GM12878 (cell line): ENCODE measurements at regions not wholly inside any gene's neighbourhood (a gene's known extent, or its start where the extent isn't known, plus 50 kb on each side); places are given as distances from the start of the nearest gene placed in this dataset.

ENCODE experiments used
- ATAC-seq: fragments of 200-7000 bp; cut with Tn5 transposase; 3 replicates; pipeline ENCODE4 v1.9.1; 2020; ENCODE audit warnings: mild to moderate bottlenecking, moderate library complexity
- BruUV-seq: library from RNA; stranded (reverse); fragments of 400-500 nt; replicated peaks from 2 replicates; lab custom pipeline; 2021; lab: Mats Ljungman, UMichigan
- CTCF ChIA-PET: fragments of 300-600 bp; sonication (Branson Sonifier 250); formaldehyde crosslinking; extraction: SDS; loops from one replicate; lab custom pipeline; 2021; ENCODE audit warnings: inconsistent platforms; lab: Yijun Ruan, JAX
- POLR2A ChIA-PET: fragments of 350-600 bp; formaldehyde crosslinking; extraction: SDS; loops from one replicate; lab custom pipeline; 2021; ENCODE audit warnings: inconsistent platforms; lab: Charles Lee
- RAD21 ChIA-PET: fragments of 300-600 bp; sonication (Branson Sonifier 250); formaldehyde crosslinking; loops from one replicate; lab custom pipeline; 2023; ENCODE audit warnings: antibody characterized with exemption; ENCODE audit not compliant: unreplicated experiment; lab: Charles Lee
- SMC1A ChIA-PET: fragments of 300-600 bp; sonication (Branson Sonifier 250); formaldehyde crosslinking; loops from one replicate; lab custom pipeline; 2023; ENCODE audit not compliant: unreplicated experiment, uncharacterized antibody; lab: Charles Lee
- DNase-seq: peaks from one replicate; pipeline ENCODE4 v3.0.0-alpha.2; 2011; ENCODE audit warnings: low read depth, low spot score
- FAIRE-seq: peaks from 3 replicates; lab custom pipeline; 2011; peaks lifted over from hg19 to GRCh38; lab: Jason Lieb, UNC
- H2AFZ ChIP-seq: 2 replicates; pipeline ENCODE4 v1.6.0; 2011; ENCODE audit warnings: low read depth, low read length, control low read depth; ENCODE audit not compliant: control insufficient read depth
- H3K27ac ChIP-seq: 2 replicates; pipeline ENCODE4 v1.5.1; 2011; ENCODE audit warnings: control low read depth; ENCODE audit not compliant: control insufficient read depth, insufficient read depth
- H3K27me3 ChIP-seq, 2 experiments: replicated peaks in 1 of 2; 2 replicates each; pipeline versions ENCODE4 v1.6.0 to v1.6.1; 2011; ENCODE audit warnings: low read length in 1 of 2; ENCODE audit not compliant: control insufficient read depth in 2 of 2, insufficient read depth in 2 of 2
- H3K36me3 ChIP-seq, 2 experiments: 2 replicates each; pipeline ENCODE4 v1.5.1; 2011; ENCODE audit warnings: low read length in 1 of 2; ENCODE audit not compliant: control insufficient read depth in 2 of 2, insufficient read depth in 2 of 2
- H3K4me1 ChIP-seq: 2 replicates; pipeline ENCODE4 v1.6.1; 2011; ENCODE audit warnings: mild to moderate bottlenecking, low read length, moderate library complexity, mixed read lengths; ENCODE audit not compliant: control insufficient read depth, insufficient read depth
- H3K4me2 ChIP-seq: 2 replicates; pipeline ENCODE4 v1.6.0; 2011; ENCODE audit warnings: control low read depth; ENCODE audit not compliant: control insufficient read depth, insufficient read depth
- H3K4me3 ChIP-seq: fragments of 200-600 bp; sonication (generic); 2 replicates; pipeline ENCODE4 v1.5.1; 2016
- H3K79me2 ChIP-seq: 2 replicates; pipeline ENCODE4 v1.6.0; 2011; ENCODE audit warnings: low read length; ENCODE audit not compliant: control insufficient read depth, insufficient read depth
- H3K9ac ChIP-seq: 2 replicates; pipeline ENCODE4 v1.8.0; 2011; ENCODE audit warnings: low read length, control low read depth, mixed read lengths; ENCODE audit not compliant: control insufficient read depth, insufficient read depth
- H3K9me3 ChIP-seq: replicated peaks from 3 replicates; pipeline ENCODE4 v1.5.1; 2011; ENCODE audit warnings: mild to moderate bottlenecking, low read length; ENCODE audit not compliant: control insufficient read depth, insufficient read depth
- H4K20me1 ChIP-seq: 2 replicates; pipeline ENCODE4 v1.6.0; 2011; ENCODE audit not compliant: control insufficient read depth, insufficient read depth
- CREM ChIP-seq: IDR thresholded peaks from 2 replicates; pipeline ENCODE4 v1.6.1; 2014; ENCODE audit warnings: antibody characterized with exemption, low read depth
- DPF2 ChIP-seq: fragments of 450-650 bp; IDR thresholded peaks from 2 replicates; pipeline ENCODE4 v1.6.1; 2017; ENCODE audit warnings: mild to moderate bottlenecking
- IRF4 ChIP-seq: IDR thresholded peaks from 2 replicates; pipeline ENCODE4 v1.6.1; 2011; ENCODE audit warnings: low read depth, low read length
- JUND ChIP-seq: IDR thresholded peaks from 2 replicates; pipeline ENCODE4 v1.6.1; 2012; ENCODE audit warnings: low read depth, mild to moderate bottlenecking, low read length, improper control_type of control experiment, moderate library complexity
- MXI1 ChIP-seq: fragments of 150-350 bp; IDR thresholded peaks from 2 replicates; pipeline ENCODE4 v1.6.1; 2011; ENCODE audit warnings: low read depth, mild to moderate bottlenecking, inconsistent platforms, low read length, improper control_type of control experiment
- NFYA ChIP-seq: IDR thresholded peaks from 2 replicates; pipeline ENCODE4 v1.6.1; 2011; ENCODE audit warnings: low read depth, mild to moderate bottlenecking, low read length, improper control_type of control experiment, borderline replicate concordance
- POLR2AphosphoS5 ChIP-seq: IDR thresholded peaks from 2 replicates; pipeline ENCODE4 v1.6.1; 2011; ENCODE audit warnings: mild to moderate bottlenecking, low read length, inconsistent platforms
- RB1 ChIP-seq: fragments of 450-650 bp; formaldehyde crosslinking; IDR thresholded peaks from 2 replicates; pipeline ENCODE4 v1.6.1; 2017; ENCODE audit warnings: mild to moderate bottlenecking, borderline replicate concordance
- TCF3 ChIP-seq: IDR thresholded peaks from 2 replicates; pipeline ENCODE4 v1.6.1; 2012; ENCODE audit warnings: low read depth, mild to moderate bottlenecking, low read length, borderline replicate concordance; ENCODE audit not compliant: insufficient read depth
- ZNF24 ChIP-seq: fragments of 450-650 bp; IDR thresholded peaks from 2 replicates; pipeline ENCODE4 v1.6.1; 2017; ENCODE audit warnings: antibody characterized with exemption, mild to moderate bottlenecking
- WGBS: methylation state at CpG from one replicate; pipeline ENCODE4 v1.1.6; 2016; ENCODE audit warnings: low lambda C conversion rate; ENCODE audit not compliant: insufficient replicate concordance, insufficient coverage; ENCODE audit errors: missing lambda C conversion rate; 5-methylcytosine and 5-hydroxymethylcytosine counted together
- in situ Hi-C: fragments of 300-500 bp; cut with MboI; formaldehyde crosslinking; loops from 9 replicates; pipeline ENCODE4 v1.14.3; 2018; ENCODE audit warnings: mixed read lengths
- intact Hi-C: fragments of 100-400 bp; cut with micrococcal nuclease; formaldehyde crosslinking; loops from one replicate; pipeline ENCODE4 v1.14.2; 2022; ENCODE audit not compliant: unreplicated experiment
- TF ChIP-seq, protein P1 (sequence below): fragments of 150-350 bp; IDR thresholded peaks from 2 replicates; pipeline ENCODE4 v1.6.1; 2016; ENCODE audit warnings: low read depth, low read length

GRCh38 chr5:106476630-106477029 is 1194.1 kb downstream of the EFNA5 start:
- WGBS, result 27% methylated on average over 4 of the region's 4 CpGs

GRCh38 chr5:106474066-106474465 is 1196.7 kb downstream of the EFNA5 start:
- ChIA-PET POLR2A (no interaction called here), SMC1A (no interaction called here), RAD21 (no interaction called here), CTCF (no interaction called here)
- no peaks in the 10 kb centered on the region for H3K4me1 ChIP-seq
- no peak overlapping the region for H3K27ac ChIP-seq
- H4K20me1 ChIP-seq, result no peaks in the 10 kb centered on the region
- no peaks in the 10 kb centered on the region for H3K36me3 ChIP-seq
- H3K9me3 ChIP-seq, result no peaks in the 10 kb centered on the region
- FAIRE-seq (no peak), DNase-seq (no peak), ATAC-seq (no peak)
- intact Hi-C loops, result no loop called here
- H3K27me3 ChIP-seq, result no peaks in the 10 kb centered on the region
- H3K4me2 ChIP-seq, result no peak overlapping the region
- H3K4me3 ChIP-seq, result no peak overlapping the region
- no peak overlapping the region for H3K9ac ChIP-seq
- in situ Hi-C loops, result no loop called here
- no TSS peak for BruUV-seq
- H2AFZ ChIP-seq, result no peak overlapping the region
- no peaks in the 10 kb centered on the region for H3K79me2 ChIP-seq
- TF ChIP-seq JUND (no peak), ZNF24 (no peak), TCF3 (no peak), RB1 (no peak), CREM (no peak), IRF4 (no peak), POLR2AphosphoS5 (no peak), MXI1 (no peak)

More at GRCh38 chr5:106476630-106477029, 1194.1 kb downstream of the EFNA5 start:
- no peak overlapping the region for H3K4me2 ChIP-seq
- no peak overlapping the region for H3K27ac ChIP-seq
- in situ Hi-C loops, result no loop called here
- no peaks in the 10 kb centered on the region for H3K27me3 ChIP-seq
- FAIRE-seq, result no peak
- no peaks in the 10 kb centered on the region for H4K20me1 ChIP-seq
- no peaks in the 10 kb centered on the region for H3K9me3 ChIP-seq
- H3K36me3 ChIP-seq, result no peaks in the 10 kb centered on the region
- H3K4me1 ChIP-seq, result no peaks in the 10 kb centered on the region
- TF ChIP-seq, protein P1, sequence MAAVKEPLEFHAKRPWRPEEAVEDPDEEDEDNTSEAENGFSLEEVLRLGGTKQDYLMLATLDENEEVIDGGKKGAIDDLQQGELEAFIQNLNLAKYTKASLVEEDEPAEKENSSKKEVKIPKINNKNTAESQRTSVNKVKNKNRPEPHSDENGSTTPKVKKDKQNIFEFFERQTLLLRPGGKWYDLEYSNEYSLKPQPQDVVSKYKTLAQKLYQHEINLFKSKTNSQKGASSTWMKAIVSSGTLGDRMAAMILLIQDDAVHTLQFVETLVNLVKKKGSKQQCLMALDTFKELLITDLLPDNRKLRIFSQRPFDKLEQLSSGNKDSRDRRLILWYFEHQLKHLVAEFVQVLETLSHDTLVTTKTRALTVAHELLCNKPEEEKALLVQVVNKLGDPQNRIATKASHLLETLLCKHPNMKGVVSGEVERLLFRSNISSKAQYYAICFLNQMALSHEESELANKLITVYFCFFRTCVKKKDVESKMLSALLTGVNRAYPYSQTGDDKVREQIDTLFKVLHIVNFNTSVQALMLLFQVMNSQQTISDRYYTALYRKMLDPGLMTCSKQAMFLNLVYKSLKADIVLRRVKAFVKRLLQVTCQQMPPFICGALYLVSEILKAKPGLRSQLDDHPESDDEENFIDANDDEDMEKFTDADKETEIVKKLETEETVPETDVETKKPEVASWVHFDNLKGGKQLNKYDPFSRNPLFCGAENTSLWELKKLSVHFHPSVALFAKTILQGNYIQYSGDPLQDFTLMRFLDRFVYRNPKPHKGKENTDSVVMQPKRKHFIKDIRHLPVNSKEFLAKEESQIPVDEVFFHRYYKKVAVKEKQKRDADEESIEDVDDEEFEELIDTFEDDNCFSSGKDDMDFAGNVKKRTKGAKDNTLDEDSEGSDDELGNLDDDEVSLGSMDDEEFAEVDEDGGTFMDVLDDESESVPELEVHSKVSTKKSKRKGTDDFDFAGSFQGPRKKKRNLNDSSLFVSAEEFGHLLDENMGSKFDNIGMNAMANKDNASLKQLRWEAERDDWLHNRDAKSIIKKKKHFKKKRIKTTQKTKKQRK, result no peak
- TF ChIP-seq DPF2 (no peak), NFYA (no peak)
- TF ChIP-seq, all 136 proteins: peak for 0
- no peak overlapping the region for H3K4me3 ChIP-seq
- H3K79me2 ChIP-seq, result no peaks in the 10 kb centered on the region
- RAD21 ChIA-PET, result no interaction called here
- DNase-seq, result no peak
- POLR2A ChIA-PET, result no interaction called here
- no peak overlapping the region for H3K9ac ChIP-seq
- CTCF ChIA-PET, result interaction anchor here (0.7 to 1.5 kb wide), 3 partner anchors 19 to 434 kb away, joined by 3 to 5 read pairs (median 3); no protein-coding TSS in a partner anchor
- no TSS peak for BruUV-seq
- SMC1A ChIA-PET, result no interaction called here
- no peak overlapping the region for H2AFZ ChIP-seq
- no peak for ATAC-seq
- intact Hi-C loops, result no loop called here
